ENCODE measurements at regions not wholly inside any gene's neighbourhood (a gene's known extent, or its start where the extent isn't known, plus 50 kb on each side); places are given as distances from the start of the nearest gene placed in this dataset.
A peak's percentile ranks its signal among the peaks of the same experiment; 100 is the strongest.
"Not testable (repeated sequence)": the region's sequence is repeated elsewhere in the genome, so short reads cannot be mapped to it uniquely, and the experiment has no call there.

DNA sequence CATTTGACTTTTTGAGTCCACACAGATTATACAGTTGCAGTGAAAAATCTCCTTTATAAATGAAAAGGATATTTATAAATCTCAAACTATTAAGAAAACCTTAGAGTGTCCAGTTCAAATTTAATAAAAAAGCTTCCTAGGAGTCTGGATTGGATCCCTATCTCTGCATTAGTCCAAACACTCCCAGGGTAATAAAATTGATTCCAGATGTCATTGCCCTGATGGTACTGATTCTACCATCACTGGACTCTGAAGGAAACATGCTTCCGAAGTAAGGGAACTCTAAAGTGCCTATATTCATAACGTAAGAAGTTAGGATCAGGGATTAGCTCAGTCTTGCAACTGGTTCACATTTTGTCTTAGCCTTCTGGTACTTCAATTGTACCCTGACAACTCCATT, 1325.1 kb upstream of the MAP3K7 start:
- no peak for DNase-seq (ENCODE audit: low spot score)

DNA sequence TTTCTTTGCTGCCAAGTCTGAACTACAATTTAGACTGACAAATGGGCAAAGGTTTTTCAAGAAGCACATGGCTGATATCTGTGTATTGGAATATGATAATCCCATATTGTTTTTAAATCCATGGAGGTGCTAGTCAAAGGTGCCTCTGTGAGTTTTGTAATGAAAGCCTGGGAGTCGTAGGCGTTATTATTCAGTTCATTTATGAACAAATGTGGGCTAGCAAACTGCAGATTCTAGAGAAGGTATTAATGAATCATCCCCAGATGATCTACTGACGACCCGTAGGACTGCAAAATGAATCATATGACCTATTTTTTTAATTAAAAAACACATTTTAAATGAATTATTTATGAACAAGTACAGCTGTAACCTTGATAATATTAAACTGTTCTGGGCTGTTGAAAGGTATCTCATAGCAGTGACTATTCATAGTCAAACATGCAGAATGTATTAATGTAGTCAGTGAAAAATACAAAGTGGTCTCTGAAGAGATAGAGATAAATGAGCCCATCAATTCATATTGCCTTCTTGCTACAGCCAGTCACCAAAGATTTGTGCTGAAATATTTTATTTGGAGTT, 1317.8 kb upstream of the MAP3K7 start:
- DNase-seq (ENCODE audit: low spot score) = no peak

DNA sequence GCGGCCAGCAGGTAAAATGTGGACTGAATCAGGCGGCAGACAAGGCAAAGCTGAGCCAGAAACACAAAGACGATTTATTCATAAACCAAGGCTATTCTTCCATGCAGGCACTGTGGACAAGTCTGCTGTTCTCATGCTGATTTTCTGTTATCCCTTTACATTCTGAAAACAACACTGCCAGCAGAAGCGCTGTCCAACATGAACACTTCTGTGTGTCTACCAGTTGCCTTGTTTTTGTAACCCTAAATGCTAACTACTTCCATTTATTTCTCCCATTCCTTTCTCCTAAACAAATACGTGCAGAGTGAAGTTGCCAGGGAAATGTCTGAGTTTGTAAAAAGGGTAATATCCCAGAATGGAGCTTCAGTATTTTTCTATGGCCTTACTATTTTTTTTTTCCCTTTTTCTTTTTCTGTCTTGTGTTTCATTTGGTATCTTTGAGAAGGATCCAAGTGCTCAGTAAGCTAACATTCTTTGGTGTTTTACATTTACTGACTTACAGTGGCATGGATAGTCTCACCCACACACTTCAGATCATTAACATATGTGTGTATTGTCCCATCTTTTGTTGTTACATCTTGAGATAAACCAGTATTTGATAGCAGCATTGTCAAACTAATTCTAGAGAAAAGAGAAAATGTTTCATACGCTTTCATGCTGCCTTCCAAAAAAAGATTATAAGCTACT, 1308.9 kb upstream of the MAP3K7 start:
- DNase-seq (ENCODE audit: low spot score) = no peak

DNA sequence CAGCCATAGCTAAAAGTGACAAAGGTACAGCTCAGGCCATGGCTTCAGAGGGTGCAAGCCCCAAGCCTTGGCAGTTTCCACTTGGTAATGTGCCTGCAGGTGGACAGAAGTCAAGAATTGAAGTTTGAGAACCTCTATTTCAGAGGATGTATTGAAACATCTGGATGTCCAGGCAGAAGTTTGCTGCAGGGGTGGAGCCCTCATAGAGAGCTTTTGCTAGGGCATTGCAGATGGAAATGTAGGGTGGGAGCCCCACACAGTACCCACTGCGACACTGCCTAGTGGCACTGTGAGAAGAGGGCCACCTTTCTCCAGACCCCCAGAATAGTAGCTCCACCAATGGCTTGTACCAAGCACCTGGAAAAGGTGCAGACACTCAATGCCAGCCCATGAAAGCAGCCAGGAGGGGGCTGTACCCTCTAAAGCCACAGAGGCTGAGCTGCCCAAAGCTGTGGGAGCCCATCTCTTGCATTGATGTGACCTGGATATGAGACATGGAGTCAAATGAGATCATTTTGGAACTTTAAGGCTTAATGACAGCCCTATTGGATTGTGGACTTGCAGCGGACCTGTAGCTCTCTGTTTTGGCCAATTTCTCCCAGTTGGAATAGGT, 1299.4 kb upstream of the MAP3K7 start:
- peak; percentile 6 for DNase-seq (ENCODE audit: low spot score)

DNA sequence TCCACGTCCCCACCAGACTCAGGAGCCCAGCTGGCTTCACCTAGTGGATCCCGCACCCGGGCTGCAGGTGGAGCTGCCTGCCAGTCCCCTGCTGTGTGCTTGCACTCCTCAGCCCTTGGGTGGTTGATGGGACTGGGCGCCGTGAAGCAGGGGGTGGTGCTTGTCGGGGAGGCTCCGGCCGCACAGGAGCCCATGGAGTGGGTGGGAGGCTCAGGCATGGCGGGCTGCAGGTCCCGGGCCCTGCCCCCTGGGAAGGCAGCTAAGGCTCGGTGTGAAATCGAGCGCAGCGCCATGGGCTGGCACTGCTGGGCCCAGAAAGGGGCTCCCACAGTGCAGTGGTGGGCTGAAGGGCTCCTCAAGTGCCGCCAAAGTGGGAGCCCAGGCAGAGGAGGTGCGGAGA, 1294.9 kb upstream of the MAP3K7 start:
- not testable (repeated sequence) for DNase-seq (ENCODE audit: low spot score)

DNA sequence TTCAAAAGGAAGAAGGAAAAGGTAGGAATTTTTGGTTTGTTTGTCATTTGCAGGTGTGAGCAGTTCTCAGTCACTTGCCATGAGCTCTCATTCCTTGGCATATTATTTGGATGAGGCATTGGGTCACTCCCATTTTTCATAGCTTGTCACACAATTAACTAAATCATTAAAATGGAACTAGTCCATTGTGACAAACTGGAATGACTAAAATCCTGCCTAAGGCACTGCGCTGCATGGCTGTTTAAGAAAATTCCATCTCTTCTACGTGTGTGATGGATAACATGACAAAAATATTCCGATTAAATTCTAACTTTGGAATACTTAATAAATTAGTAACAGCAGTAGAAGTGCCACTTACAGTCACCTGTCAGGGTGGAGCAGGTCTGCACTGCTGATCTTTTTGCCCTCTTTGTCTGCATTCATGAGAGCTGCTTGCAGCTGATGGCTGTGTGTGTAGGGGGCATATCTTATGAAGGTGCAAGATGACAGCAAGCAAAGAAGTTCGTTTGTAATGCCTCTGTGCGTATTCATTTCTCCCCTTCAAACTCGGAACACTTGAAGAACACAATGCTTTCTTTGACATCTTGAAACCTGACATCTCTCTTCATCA, 1292.6 kb upstream of the MAP3K7 start:
- no peak for DNase-seq (ENCODE audit: low spot score)

DNA sequence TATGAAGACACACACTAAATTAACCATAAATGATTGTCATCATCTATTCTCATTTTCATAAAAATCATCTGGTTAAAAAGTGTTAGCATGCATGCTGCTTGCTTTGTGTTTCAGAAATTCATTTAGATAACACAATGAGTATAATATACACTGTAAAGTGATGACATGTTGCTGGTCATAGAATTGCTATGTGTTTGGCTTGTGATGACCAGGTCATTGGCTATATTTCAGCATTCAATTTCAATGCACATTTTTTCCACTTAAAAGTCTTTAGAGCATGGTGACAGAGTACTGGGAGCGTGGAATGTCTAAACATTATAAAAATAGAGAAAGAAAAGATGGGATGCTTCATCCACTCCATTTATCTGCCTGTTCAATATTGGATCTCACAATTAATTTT, 1291.1 kb upstream of the MAP3K7 start:
- DNase-seq (ENCODE audit: low spot score) = no peak

DNA sequence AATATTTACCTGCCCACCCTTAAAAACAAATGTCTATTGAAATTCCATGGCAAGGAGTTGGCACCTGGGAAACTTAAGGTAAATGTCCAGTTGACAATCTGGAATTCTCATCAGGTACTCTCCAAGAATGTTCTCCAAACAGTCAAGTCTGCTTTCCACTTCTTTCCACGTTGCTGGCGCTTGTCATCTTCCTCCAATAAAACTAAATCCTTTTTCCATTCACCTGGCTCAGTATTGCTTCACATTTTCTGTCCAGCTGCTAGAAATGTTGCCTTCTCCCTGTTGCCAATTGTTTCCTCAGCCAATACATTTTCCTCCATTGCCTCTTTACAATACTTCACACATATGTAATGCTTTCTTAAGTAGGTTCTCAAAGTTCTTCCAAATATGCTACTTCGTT, 1288.1 kb upstream of the MAP3K7 start:
- no peak for DNase-seq (ENCODE audit: low spot score)

DNA sequence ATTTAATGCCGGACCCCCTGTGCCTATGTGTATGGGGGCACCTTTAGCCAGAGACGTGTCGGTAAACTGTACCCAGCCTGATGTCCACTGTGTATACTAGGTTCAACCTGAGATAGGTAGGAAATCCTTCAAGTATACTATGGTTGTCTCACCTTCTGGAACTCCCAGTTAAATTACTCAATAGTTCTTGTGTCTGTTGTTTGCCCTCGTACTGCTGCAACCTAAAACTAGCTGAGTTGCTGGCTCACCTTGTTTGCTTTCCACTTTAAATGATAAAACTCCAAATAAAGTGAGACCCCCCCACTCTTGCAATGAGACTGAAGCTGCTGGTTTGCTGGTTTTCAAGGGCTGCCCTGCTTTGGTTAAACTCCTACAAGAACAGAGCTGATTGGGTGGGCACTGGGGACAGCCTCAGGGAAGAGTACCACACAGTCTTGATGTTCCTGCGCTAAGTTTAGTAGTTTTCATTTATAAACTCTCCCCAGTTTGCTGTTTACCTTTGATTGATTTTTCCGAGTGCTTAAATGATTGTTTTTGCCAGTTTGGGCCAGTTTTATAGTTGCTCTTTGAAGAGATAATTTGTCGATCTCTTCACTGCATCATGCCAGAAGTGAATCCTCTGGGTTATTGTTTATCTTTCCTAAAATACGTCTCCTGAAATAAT, 1281.8 kb upstream of the MAP3K7 start:
- no peak for DNase-seq (ENCODE audit: low spot score)

DNA sequence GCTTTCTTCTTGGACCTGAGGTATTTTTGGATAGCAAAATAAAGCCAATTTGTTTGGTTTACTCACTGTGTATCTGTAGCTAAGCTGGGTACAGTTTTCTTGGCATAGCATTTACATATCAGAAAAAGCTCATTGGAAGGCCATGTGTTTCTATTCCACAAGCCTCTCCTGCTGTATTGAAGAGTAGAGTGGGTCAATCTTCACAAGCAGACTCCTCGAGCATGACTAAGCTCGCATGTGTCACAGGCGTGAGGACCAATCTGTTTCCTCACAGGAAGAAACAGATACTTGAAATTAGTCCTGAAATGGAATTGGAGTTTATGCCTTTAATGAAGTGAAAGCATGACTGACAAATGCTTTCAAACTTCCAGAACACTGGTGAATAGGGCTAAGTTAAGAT, 1279.0 kb upstream of the MAP3K7 start:
- DNase-seq (ENCODE audit: low spot score) = no peak

DNA sequence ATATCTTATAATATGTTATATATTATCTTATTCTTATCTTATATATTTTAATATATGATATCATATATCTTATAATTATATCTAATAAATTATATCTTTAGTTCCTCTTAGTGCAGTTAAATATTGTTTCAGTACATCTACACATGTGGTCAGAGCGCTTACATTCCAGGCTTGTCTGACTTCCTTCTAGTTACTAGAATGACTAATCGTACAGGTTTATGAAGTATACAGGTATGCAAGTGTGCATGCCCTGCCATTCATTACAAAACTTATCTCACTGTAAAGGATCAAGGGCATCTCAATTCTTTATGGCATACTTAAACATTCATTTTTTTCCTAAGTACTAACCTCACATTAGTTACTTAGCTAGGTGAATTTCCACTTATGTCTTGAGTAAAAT, 1278.0 kb upstream of the MAP3K7 start:
- DNase-seq (ENCODE audit: low spot score) = no peak

DNA sequence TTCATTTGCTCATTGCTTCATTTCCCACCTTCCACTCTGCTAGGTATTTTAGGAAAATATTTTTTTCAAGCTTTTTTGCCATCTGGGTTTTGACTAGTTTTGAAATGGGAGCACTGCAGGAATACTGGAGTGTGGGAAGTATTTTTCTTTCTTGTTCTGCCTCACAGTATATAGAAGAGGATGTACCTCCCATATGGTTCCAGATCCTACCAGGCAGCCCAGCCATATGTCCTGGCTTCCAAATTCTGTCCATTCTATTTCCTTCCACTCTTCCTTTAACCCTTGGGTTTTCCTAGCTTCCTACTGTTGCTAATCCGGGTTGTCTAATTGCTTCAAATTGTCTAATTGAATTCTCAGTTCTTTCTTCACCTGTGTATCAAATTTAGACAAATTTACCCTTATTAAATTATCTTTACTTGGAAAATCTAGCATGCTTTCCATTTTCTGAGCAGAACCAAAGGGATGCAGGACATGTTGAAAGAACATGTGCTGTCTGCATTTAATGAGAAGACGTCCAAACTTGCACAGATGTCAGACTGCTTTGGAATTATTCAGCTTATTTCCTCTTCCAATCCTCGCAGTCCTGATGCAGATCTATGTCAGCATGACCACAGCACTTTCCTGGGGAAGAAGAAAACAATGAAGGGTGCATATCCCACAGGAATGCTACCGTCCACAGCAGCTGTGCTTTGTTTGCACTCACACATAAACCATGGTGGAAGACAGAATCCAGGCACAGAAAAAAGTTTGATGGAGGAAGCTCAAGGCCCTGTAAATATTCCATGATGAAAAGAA, 1273.9 kb upstream of the MAP3K7 start:
- DNase-seq (ENCODE audit: low spot score) = no peak

DNA sequence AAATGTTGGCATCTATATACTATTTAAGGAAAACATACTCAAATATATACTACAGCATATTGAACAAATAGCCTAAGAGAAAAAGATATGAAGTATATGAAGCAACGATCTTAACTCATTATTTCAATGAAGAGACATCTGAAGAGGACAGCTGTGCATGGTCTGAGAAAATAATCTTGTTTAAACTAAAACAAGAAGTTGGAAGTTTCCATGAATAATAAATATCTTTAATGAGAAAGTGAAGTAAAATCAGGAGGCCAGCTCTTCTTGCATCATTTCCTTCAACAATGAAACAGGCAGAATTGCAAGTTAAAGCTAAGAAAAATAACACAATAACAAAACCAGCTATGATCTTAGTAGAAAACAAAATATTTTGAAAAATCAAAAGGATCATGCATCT, 1265.4 kb upstream of the MAP3K7 start:
- DNase-seq (ENCODE audit: low spot score) = peak; percentile 20

DNA sequence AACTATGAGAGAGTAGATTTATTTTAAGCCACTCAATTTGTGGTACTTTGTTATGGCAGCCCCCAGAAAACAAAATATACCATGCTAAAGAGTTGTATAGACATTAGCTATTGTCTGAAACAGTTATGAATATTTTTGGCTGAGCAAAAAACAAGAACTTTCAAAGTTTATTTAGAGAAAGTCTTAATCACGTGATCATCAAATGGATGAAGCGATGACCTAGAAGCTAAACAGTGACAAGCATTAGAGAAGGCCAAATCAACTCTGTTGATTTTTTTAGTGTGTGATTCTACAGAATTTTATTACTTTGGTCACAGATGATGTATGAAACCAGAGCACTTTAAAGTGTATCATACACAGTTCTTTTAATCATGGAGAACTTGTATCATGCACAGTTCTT, 1247.9 kb upstream of the MAP3K7 start:
- DNase-seq (ENCODE audit: low spot score) = no peak

DNA sequence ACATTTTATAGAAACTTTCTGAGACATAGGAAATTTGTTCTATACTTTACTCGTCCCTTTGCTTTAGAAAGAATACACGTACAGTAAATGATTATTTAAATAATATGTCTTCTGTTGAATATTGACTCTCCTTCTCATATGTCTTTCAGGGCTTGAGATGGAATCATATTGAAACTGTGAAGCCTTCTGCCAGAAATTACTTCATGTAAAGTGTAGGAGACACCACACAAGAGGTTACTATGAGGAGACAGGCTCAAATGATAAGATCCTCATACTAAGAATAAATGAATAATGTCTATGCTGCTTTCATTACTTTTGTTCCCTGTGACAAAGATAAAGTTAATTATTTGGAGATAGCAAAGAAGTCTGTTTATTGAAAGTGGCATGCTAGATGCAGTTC, 1240.3 kb upstream of the MAP3K7 start:
- DNase-seq (ENCODE audit: low spot score) = no peak

DNA sequence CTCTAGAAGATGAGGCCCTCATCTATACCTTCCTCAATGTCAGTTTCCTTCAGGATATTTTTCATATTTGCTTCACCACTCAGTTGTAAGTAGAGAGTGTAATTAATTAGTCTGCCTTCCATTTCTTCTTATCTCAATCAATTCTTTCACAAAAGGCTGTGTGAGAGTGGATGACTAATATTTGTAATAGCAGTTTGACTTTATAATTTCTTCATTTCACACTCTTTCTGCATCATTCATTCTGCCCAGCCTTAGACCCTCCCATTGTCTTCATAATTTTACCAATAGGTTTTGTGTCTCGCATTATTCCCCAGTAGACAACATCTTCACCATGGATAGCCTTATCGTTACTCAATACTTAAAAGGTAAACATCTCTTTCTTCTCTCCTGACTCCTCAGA, 1239.3 kb upstream of the MAP3K7 start:
- DNase-seq (ENCODE audit: low spot score) = no peak

DNA sequence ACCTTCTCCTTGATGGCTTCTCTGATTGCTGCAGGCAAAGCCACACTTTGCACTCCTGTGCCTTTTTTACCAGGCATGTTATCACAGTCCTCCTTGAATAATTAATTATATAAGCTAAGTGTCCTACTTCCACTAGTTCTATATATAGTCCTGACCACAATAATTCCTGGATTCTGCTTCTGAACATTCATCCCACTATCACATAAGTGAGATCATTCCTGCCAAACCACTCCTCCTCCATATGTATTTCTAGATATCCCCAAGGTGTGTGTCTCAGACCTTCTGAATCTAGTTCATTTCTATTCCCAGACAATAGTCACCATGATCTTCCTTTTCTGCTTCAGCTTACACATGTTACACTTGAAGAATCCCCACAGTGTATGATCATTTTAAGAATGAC, 1237.5 kb upstream of the MAP3K7 start:
- no peak for DNase-seq (ENCODE audit: low spot score)

DNA sequence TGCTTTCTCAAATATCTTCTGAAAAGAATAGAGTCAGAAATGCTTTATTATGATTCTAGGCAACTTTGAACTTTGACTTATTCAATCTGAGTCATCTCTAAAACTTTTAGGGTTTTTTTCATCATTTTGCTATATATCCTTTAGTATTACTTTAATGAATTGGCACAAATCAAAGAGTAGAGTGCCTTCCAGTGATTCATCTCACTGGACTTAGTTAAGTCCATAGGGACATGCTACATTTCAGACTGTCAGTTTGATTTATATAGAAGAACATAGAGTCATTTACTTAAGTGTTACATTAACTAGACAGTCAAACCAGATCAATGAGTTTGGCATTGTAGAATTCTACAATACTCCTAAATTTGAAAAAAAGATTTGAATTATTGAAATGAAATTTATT, 1235.7 kb upstream of the MAP3K7 start:
- DNase-seq (ENCODE audit: low spot score) = no peak

DNA sequence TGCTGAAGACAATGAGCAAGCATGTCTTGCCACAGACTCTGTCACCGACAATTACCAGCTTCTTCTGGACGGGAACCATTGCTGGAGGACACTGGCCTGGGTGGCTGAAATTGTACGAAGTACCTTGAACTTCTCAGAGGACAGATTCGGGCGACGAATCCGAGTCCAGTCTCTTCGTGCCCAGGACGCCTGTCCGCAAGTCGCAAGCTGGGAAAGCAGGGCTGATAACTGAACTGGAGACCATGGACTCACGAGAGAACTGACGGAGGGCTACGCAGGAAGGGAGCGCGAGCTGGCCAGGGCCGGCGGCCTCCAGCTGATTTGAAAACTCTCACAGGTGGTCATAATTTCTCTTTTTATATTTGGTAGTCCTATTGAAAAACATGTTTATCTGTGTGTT, 1229.5 kb upstream of the MAP3K7 start:
- DNase-seq (ENCODE audit: low spot score) = no peak

DNA sequence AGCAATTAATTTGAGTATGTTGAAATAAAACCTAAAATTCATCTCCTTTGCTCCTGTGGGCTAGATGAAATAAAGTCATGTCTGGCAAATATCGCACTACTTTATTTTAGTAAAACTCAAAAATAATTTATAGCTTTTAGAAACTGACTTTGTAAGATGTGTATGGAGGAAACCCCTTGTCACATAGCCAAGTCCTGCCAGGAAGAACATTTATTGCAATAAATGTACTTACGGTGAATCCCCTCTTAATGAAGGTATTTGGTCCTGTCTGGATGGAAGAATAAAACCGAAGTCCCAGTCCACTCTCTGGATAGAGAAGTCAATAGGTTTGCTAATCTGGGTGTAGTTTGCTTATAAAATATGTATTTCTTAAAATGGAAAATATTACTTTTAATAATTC, 1226.8 kb upstream of the MAP3K7 start:
- DNase-seq (ENCODE audit: low spot score) = no peak

DNA sequence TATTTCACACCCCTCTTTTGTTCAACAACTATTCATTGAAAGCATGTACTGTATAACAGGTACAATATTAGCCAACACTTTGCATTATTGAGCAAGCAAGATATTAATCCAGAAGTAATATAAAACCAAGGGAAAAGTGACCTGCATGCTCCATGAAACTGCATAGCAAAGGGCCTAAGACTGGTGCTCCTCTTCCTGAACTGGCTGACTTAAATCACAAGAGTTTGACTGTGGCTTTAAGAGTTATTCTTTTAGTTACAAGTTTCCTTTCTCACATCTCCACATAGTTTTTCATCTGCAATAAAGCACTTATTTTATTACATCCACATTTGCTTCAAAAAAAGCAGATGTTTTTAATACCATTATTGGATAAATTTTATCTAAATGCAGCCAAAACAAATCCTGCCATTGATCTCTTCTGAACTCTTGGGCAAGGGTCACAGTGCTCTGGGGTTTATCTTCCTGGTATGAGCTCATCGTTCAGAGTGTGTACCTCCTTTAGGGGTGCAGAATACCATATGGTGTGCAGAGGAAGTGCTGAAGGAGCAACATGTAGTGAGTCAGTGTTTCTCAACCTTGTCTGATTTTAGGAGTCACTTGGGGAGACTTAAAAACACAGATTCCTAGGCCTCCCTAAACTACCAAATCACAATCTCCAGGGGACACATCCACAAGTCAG, 1225.9 kb upstream of the MAP3K7 start:
- DNase-seq (ENCODE audit: low spot score) = no peak

DNA sequence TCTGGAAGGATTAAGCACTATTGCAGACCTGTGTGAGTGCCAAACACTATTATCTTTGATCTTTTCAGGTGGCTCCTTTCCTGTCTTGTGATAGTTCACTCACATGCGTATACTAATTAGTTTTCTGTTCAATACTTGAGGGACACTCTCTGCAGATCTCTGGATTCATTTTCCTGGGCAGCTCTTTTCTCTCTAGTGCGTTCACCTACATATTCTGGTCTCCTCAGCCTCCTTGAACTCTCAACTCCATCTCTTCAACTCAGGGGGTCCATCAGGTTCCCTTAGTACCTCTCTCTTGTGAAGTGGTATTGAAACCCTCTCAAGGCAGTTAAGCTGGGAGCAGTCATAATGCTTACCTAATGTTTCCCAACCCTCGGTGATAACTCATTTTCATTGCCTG, 1218.1 kb upstream of the MAP3K7 start:
- DNase-seq (ENCODE audit: low spot score) = no peak

All from NAMALWA (cell line).